Gastrocnemius medialis (tissue), 4 donors: ENCODE measurements at regions not wholly inside any gene's neighbourhood (a gene's known extent, or its start where the extent isn't known, plus 50 kb on each side); places are given as distances from the start of the nearest gene placed in this dataset.

Experiments
- ATAC-seq, 2 donors: fragments of 150-250 bp; one replicate each; pipeline ENCODE4 v1.9.1; 2016
- DNase-seq, 2 donors: peaks; one replicate each; pipeline ENCODE4 v3.0.0-alpha.2; 2019
- H3K27ac ChIP-seq, 4 donors: fragments of 200-600 bp; sonication (generic); 1 replicate in 1 of 4; 2 replicates in 3 of 4; pipeline ENCODE4 v1.5.1; 2016 to 2018; ENCODE audit warnings: mild to moderate bottlenecking in 2 of 4, moderate library complexity in 1 of 4
- H3K27me3 ChIP-seq, 3 donors: fragments of 200-600 bp; sonication (generic) in 2 of 3; 1 replicate in 1 of 3; 2 replicates in 2 of 3; pipeline versions ENCODE4 v1.5.1 to v1.6.0; 2016 to 2019; ENCODE audit warnings: mild to moderate bottlenecking in 1 of 3, moderate library complexity in 1 of 3
- H3K36me3 ChIP-seq, 2 donors: fragments of 200-600 bp; sonication (generic) in 1 of 2; one replicate each; pipeline ENCODE4 v1.5.1; 2017 to 2018
- H3K4me1 ChIP-seq, 2 donors: fragments of 200-600 bp; sonication (generic) in 1 of 2; one replicate each; pipeline ENCODE4 v1.5.1; 2016 to 2017; ENCODE audit warnings: mild to moderate bottlenecking in 2 of 2
- H3K4me3 ChIP-seq, 4 donors: fragments of 200-600 bp; sonication (generic) in 3 of 4; 1 replicate in 1 of 4; 2 replicates in 3 of 4; pipeline ENCODE4 v1.5.1; 2016 to 2019; ENCODE audit warnings: mild to moderate bottlenecking in 2 of 4
- H3K9me3 ChIP-seq, 3 donors: fragments of 200-600 bp; sonication (generic) in 2 of 3; 1 replicate in 1 of 3; 2 replicates in 2 of 3; pipeline ENCODE4 v1.5.1; 2016 to 2019
- CTCF ChIP-seq, 5 experiments: fragments of 450-650 bp in 3 of 5; fragments of 200-600 bp in 2 of 5; sonication (generic) in 2 of 5; IDR thresholded peaks in 4 of 5; conservative IDR thresholded peaks in 1 of 5; 1 replicate in 4 of 5; 2 replicates in 1 of 5; pipeline ENCODE4 v1.5.1; 2016 to 2019; ENCODE audit warnings: antibody characterized with exemption in 5 of 5, mild to moderate bottlenecking in 3 of 5, moderate library complexity in 3 of 5
- POLR2A ChIP-seq, 2 donors: fragments of 450-650 bp; IDR thresholded peaks; one replicate each; pipeline ENCODE4 v1.6.1; 2017; ENCODE audit warnings: antibody characterized with exemption in 2 of 2, mild to moderate bottlenecking in 2 of 2, moderate library complexity in 2 of 2
- in situ Hi-C, 4 donors: fragments of 200-750 bp; cut with MboI; loops; one replicate each; pipeline versions ENCODE4 v1.15.0 to v1.8.0; 2017; ENCODE audit warnings: low sequenced_read_pairs in 4 of 4
- intact Hi-C: fragments of 100-400 bp; cut with DNase I; formaldehyde crosslinking; loops from one replicate; pipeline ENCODE4 v1.15.1; 2023; ENCODE audit warnings: low total_unique reads

DNA sequence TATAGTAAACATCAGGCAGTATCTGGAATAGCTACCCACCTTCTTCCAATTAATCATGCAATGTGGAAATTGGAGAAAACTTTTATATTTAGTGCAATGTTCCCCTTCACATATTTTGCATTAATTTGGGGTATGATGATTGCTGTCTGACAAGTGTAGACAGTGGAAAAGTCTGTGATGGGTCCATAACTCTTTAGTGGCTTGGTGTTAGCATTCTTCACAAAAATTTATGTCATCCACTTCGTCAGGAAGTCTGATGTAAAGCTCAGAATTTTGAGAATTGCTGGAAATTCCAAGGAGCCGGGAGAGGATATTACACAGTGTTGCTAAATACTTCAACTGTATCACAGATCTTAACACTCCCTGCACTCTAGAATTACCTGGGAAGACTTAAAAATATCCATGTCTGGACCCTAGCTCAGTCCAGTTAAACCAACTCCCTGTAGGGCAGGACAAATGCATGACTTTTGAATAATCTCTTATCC lies 549.7 kb upstream of the PLXNA2 start:
- Histone ChIP-seq H3K4me1 (no peaks in the 10 kb centered on the region), H3K4me3 (no peak overlapping the region), H3K9me3 (no peaks in the 10 kb centered on the region), H3K27ac (no peak overlapping the region), H3K27me3 (no peaks in the 10 kb centered on the region), H3K36me3 (no peaks in the 10 kb centered on the region)
- in situ Hi-C loops (no loop called here), intact Hi-C loops (no loop called here)
- DNase-seq (no peak), ATAC-seq (no peak)
- TF ChIP-seq CTCF (IDR thresholded peaks at IDR 0.05 in 4 of 5, conservative IDR thresholded peaks at IDR 0.05 in 1 of 5) = no peak
- no peak for TF ChIP-seq POLR2A (IDR thresholded peaks at IDR 0.05)

DNA sequence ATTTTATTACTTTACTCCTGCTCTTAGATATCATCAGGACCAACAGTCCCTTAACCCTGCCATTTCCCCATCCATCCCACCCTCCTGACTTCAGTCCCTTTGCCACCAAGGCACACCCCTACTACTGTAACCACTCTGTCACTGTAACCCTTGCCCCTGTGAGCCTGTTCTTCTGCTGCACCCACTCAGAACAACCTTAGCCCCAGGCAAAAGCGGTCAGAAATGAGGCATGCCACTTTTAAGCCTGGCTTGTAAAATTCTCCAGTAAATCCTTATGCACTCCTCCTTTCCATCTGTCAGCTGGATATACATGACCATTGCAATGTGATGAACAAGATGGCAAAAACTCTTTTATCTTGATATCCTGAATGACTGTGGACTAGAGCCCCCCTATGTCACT lies 555.0 kb upstream of the PLXNA2 start:
- DNase-seq = no peak
- no peak overlapping the region for H3K27ac ChIP-seq
- intact Hi-C loops = no loop called here
- H3K4me3 ChIP-seq = no peak overlapping the region
- no peaks in the 10 kb centered on the region for H3K4me1 ChIP-seq
- TF ChIP-seq CTCF (IDR thresholded peaks at IDR 0.05 in 4 of 5, conservative IDR thresholded peaks at IDR 0.05 in 1 of 5) (no peak), POLR2A (IDR thresholded peaks at IDR 0.05) (no peak)
- no peaks in the 10 kb centered on the region for H3K9me3 ChIP-seq
- H3K27me3 ChIP-seq = no peaks in the 10 kb centered on the region
- no peaks in the 10 kb centered on the region for H3K36me3 ChIP-seq
- in situ Hi-C loops = no loop called here
- ATAC-seq = no peak

DNA sequence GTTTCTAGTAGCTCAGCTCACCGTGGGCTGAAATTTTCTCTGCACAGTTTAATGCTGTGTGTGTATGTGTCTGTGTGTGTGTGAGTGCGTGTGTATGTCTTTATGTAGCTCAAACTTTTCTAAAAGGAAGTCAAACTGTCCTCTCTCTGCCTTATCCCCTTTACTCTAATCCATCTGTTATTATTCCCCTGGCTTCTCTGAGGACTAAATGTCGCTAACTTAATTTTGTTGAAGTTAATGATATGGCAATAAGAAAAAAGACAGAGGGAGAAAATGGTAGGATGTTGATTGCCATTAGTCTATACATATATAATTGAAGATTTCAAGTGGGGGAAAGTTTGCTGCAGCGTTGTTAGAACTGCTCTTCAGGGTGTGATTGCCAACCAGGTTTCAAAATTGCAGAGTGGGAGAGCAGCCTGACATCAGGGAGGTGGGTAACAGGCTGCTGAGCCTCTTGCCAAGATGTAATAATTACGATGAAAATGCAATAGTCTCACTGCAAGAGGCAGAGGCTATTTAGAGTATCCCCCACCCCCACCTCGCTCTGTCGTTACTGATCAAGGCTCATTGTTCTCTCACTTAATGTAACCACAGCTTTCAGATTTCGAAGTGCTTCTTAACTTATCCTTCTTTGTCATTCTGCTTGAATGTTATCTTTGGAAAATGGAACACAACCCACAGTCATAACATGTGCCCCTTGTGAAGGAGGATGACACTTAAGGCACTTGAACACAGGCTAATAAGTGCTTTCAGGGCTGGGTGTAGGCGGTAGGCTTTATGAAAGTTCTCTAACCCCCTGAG lies 559.0 kb upstream of the PLXNA2 start:
- DNase-seq (no peak), ATAC-seq (no peak)
- no peak for TF ChIP-seq CTCF (IDR thresholded peaks at IDR 0.05 in 4 of 5, conservative IDR thresholded peaks at IDR 0.05 in 1 of 5)
- no peak for TF ChIP-seq POLR2A (IDR thresholded peaks at IDR 0.05)
- H3K4me1 ChIP-seq = no peaks in the 10 kb centered on the region
- no peak overlapping the region for H3K27ac ChIP-seq
- no peak overlapping the region for H3K4me3 ChIP-seq
- H3K36me3 ChIP-seq = no peaks in the 10 kb centered on the region
- in situ Hi-C loops (no loop called here), intact Hi-C loops (no loop called here)
- H3K27me3 ChIP-seq = no peaks in the 10 kb centered on the region
- H3K9me3 ChIP-seq = peaks cover 0 to 3% (median 0%) of the 10 kb centered on the region in 3 donors

GRCh38 chr1:208807446-208808127 lies 563.4 kb upstream of the PLXNA2 start:
- in situ Hi-C loops = no loop called here
- no peak overlapping the region for H3K27ac ChIP-seq
- no peaks in the 10 kb centered on the region for H3K27me3 ChIP-seq
- intact Hi-C loops = no loop called here
- DNase-seq = no peak
- peaks cover 0 to 3% (median 0%) of the 10 kb centered on the region in 3 donors for H3K9me3 ChIP-seq
- no peaks in the 10 kb centered on the region for H3K4me1 ChIP-seq
- no peak overlapping the region for H3K4me3 ChIP-seq
- no peaks in the 10 kb centered on the region for H3K36me3 ChIP-seq
- ATAC-seq = no peak
- no peak for TF ChIP-seq POLR2A (IDR thresholded peaks at IDR 0.05)
- TF ChIP-seq CTCF (IDR thresholded peaks at IDR 0.05 in 4 of 5, conservative IDR thresholded peaks at IDR 0.05 in 1 of 5) = no peak
